Prostate gland (tissue), 2 donors: ENCODE measurements at regions not wholly inside any gene's neighbourhood (a gene's known extent, or its start where the extent isn't known, plus 50 kb on each side); places are given as distances from the start of the nearest gene placed in this dataset.

Experiments used
- DNase-seq: peaks from one replicate; pipeline ENCODE4 v3.0.0-alpha.2; 2019; ENCODE audit warnings: low spot score
- H3K27ac ChIP-seq, 2 donors: fragments of 200-600 bp; sonication (generic); 2 replicates each; pipeline ENCODE4 v1.5.1; 2017 to 2019
- H3K27me3 ChIP-seq: fragments of 200-600 bp; sonication (generic); replicated peaks from 2 replicates; pipeline ENCODE4 v1.5.1; 2019; ENCODE audit not compliant: insufficient read depth
- H3K36me3 ChIP-seq, 2 donors: fragments of 200-600 bp; sonication (generic); 1 replicate in 1 of 2; 2 replicates in 1 of 2; pipeline versions ENCODE4 v1.5.1 to v1.8.1; 2017 to 2019
- H3K4me1 ChIP-seq: fragments of 200-600 bp; sonication (generic); replicated peaks from 2 replicates; pipeline ENCODE4 v1.5.1; 2019
- H3K4me3 ChIP-seq, 2 donors: fragments of 200-600 bp; sonication (generic); 2 replicates each; pipeline ENCODE4 v1.5.1; 2017 to 2019
- H3K9me3 ChIP-seq: fragments of 200-600 bp; sonication (generic); 2 replicates; pipeline ENCODE4 v1.5.1; 2017
- CTCF ChIP-seq, 4 experiments: fragments of 200-600 bp in 2 of 4; fragments of 450-650 bp in 2 of 4; sonication (generic) in 2 of 4; IDR thresholded peaks; 1 replicate in 3 of 4; 2 replicates in 1 of 4; pipeline ENCODE4 v1.5.1; 2016 to 2019; ENCODE audit warnings: antibody characterized with exemption in 4 of 4, mild to moderate bottlenecking in 2 of 4, moderate library complexity in 2 of 4
- POLR2A ChIP-seq: fragments of 450-650 bp; IDR thresholded peaks from one replicate; pipeline ENCODE4 v1.6.1; 2016; ENCODE audit warnings: antibody characterized with exemption, mild to moderate bottlenecking
- POLR2AphosphoS5 ChIP-seq: sonication (generic); formaldehyde crosslinking; IDR thresholded peaks from one replicate; pipeline ENCODE4 v1.6.1; 2017; ENCODE audit warnings: antibody characterized with exemption
- WGBS: methylation state at CpG from one replicate; pipeline ENCODE4 v1.1.5; 2018; 5-methylcytosine and 5-hydroxymethylcytosine counted together
- intact Hi-C: fragments of 100-400 bp; cut with DNase I; formaldehyde crosslinking; loops from one replicate; pipeline ENCODE4 v1.14.2; 2022

- intact Hi-C loops, result no loop called here
- H3K27ac ChIP-seq, result peak overlapping the region; percentile 74 to 77
- peak; percentile 78 for DNase-seq
- H3K27me3 ChIP-seq, result no peaks in the 10 kb centered on the region
- no peaks in the 10 kb centered on the region for H3K36me3 ChIP-seq
- 37% methylated on average over 9 of the region's 9 CpGs for WGBS
- peak; percentile 97 for TF ChIP-seq POLR2AphosphoS5
- peak; percentile 8 for TF ChIP-seq POLR2A
- no peak for TF ChIP-seq CTCF (IDR thresholded peaks at IDR 0.05)
- no peaks in the 10 kb centered on the region for H3K9me3 ChIP-seq
- H3K4me1 ChIP-seq, result no peaks in the 10 kb centered on the region
- no peak overlapping the region for H3K4me3 ChIP-seq
These were observed 112.3 kb downstream of the JCAD start for GRCh38 chr10:29946953-29947700.

GRCh38 chr10:29946614-29946952, 112.8 kb downstream of the JCAD start:
- 76% methylated on average over 3 of the region's 3 CpGs for WGBS
- intact Hi-C loops, result no loop called here
- no peaks in the 10 kb centered on the region for H3K36me3 ChIP-seq
- no peak for TF ChIP-seq POLR2AphosphoS5
- no peak for TF ChIP-seq POLR2A
- TF ChIP-seq CTCF (IDR thresholded peaks at IDR 0.05), result no peak
- no peaks in the 10 kb centered on the region for H3K4me1 ChIP-seq
- no peaks in the 10 kb centered on the region for H3K27me3 ChIP-seq
- no peaks in the 10 kb centered on the region for H3K9me3 ChIP-seq
- peak overlapping the region; percentile 74 to 77 for H3K27ac ChIP-seq
- H3K4me3 ChIP-seq, result no peak overlapping the region
- DNase-seq, result no peak

- no peaks in the 10 kb centered on the region for H3K9me3 ChIP-seq
- WGBS, result 92% methylated on average over 1 of the region's 1 CpG
- H3K27me3 ChIP-seq, result no peaks in the 10 kb centered on the region
- no peak overlapping the region for H3K4me3 ChIP-seq
- TF ChIP-seq POLR2A (no peak), POLR2AphosphoS5 (no peak), CTCF (IDR thresholded peaks at IDR 0.05) (no peak)
- intact Hi-C loops, result no loop called here
- no peak for DNase-seq
- no peaks in the 10 kb centered on the region for H3K4me1 ChIP-seq
- no peak overlapping the region for H3K27ac ChIP-seq
- H3K36me3 ChIP-seq, result no peaks in the 10 kb centered on the region
These were observed 117.9 kb downstream of the JCAD start for GRCh38 chr10:29941476-29941875.

GRCh38 chr10:29932991-29933390, 126.4 kb downstream of the JCAD start:
- TF ChIP-seq POLR2AphosphoS5, result no peak
- TF ChIP-seq CTCF (IDR thresholded peaks at IDR 0.05), result no peak
- TF ChIP-seq POLR2A, result no peak

GRCh38 chr10:29931833-29932232, 127.6 kb downstream of the JCAD start:
- Histone ChIP-seq H3K27ac (no peak overlapping the region), H3K36me3 (no peaks in the 10 kb centered on the region), H3K4me1 (no peaks in the 10 kb centered on the region), H3K27me3 (no peaks in the 10 kb centered on the region), H3K9me3 (no peaks in the 10 kb centered on the region), H3K4me3 (no peak overlapping the region)
- no peak for TF ChIP-seq POLR2A
- TF ChIP-seq CTCF (IDR thresholded peaks at IDR 0.05), result no peak
- TF ChIP-seq POLR2AphosphoS5, result no peak
- intact Hi-C loops, result no loop called here
- no peak for DNase-seq
- WGBS, result 93% methylated on average over 2 of the region's 2 CpGs

More at GRCh38 chr10:29932991-29933390, 126.4 kb downstream of the JCAD start:
- Histone ChIP-seq H3K27ac (no peak overlapping the region), H3K4me3 (no peak overlapping the region), H3K4me1 (no peaks in the 10 kb centered on the region), H3K36me3 (no peaks in the 10 kb centered on the region), H3K27me3 (no peaks in the 10 kb centered on the region), H3K9me3 (no peaks in the 10 kb centered on the region)
- WGBS, result 85% methylated on average over 4 of the region's 4 CpGs
- DNase-seq, result no peak
- intact Hi-C loops, result no loop called here
